ENCODE measurements at regions not wholly inside any gene's neighbourhood (a gene's known extent, or its start where the extent isn't known, plus 50 kb on each side); places are given as distances from the start of the nearest gene placed in this dataset.

DNA sequence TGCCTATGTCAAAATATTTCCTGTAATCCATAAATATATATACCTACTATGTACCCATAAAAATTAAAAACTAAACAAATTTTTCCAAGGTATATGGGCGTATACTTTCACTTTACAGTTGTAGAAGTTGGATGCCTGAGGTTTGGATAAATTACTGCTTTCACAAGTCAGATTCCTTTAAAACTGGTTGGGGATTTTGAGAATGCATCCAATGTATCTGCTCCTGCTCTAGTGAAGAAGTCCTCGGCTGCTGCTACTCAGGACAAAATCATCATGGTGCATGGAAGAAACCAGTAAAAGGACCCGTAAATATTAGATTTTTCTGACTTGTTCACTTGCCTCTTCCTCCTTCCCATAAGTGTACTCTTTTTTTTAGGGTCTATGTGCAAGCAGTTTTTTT, 841.1 kb downstream of the USP25 start:
- TF ChIP-seq, protein P1, sequence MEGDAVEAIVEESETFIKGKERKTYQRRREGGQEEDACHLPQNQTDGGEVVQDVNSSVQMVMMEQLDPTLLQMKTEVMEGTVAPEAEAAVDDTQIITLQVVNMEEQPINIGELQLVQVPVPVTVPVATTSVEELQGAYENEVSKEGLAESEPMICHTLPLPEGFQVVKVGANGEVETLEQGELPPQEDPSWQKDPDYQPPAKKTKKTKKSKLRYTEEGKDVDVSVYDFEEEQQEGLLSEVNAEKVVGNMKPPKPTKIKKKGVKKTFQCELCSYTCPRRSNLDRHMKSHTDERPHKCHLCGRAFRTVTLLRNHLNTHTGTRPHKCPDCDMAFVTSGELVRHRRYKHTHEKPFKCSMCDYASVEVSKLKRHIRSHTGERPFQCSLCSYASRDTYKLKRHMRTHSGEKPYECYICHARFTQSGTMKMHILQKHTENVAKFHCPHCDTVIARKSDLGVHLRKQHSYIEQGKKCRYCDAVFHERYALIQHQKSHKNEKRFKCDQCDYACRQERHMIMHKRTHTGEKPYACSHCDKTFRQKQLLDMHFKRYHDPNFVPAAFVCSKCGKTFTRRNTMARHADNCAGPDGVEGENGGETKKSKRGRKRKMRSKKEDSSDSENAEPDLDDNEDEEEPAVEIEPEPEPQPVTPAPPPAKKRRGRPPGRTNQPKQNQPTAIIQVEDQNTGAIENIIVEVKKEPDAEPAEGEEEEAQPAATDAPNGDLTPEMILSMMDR (conservative IDR thresholded peaks at IDR 0.05; ENCODE audit: low read depth, low read length) = no peak
- no peak for TF ChIP-seq EZH2 (IDR thresholded peaks at IDR 0.05; ENCODE audit: borderline replicate concordance, low read depth, low read length, poor library complexity, severe bottlenecking)

Measured in A673 (cell line).